GM10266 (cell line): ENCODE measurements at regions not wholly inside any gene's neighbourhood (a gene's known extent, or its start where the extent isn't known, plus 50 kb on each side); places are given as distances from the start of the nearest gene placed in this dataset.

Experiments used
- DNase-seq: peaks from one replicate; pipeline ENCODE4 v3.0.0; 2012; ENCODE audit errors: extremely low spot score
- CTCF ChIP-seq: IDR thresholded peaks from 2 replicates; pipeline ENCODE4 v1.5.1; 2012; ENCODE audit warnings: mild to moderate bottlenecking, low read depth; ENCODE audit not compliant: control insufficient read depth, insufficient read depth; ENCODE audit errors: missing control alignments

GRCh38 chr3:195012100-195012499, 258.9 kb downstream of the XXYLT1 start:
- no peak for TF ChIP-seq CTCF
- DNase-seq: no peak

DNA sequence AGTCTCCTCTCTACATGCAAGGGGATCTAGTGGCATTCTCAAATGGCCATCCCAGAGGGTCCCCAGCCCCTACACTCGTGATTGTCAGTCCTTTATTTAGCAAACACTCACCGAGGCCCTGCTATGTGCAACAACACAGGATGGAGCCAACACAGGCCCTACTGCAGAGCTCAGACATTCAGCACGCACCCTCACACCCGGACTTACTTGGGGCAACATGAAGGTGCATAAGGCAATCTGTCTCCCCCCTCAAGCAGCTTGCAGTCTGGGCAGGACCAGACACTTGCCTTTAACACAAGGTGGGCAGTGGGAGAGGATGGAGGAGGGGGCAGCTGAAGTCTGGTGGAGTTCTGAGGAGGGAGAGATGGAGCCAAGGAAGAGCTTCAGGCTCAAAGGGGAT, 258.4 kb downstream of the XXYLT1 start:
- no peak for TF ChIP-seq CTCF
- DNase-seq: no peak

DNA sequence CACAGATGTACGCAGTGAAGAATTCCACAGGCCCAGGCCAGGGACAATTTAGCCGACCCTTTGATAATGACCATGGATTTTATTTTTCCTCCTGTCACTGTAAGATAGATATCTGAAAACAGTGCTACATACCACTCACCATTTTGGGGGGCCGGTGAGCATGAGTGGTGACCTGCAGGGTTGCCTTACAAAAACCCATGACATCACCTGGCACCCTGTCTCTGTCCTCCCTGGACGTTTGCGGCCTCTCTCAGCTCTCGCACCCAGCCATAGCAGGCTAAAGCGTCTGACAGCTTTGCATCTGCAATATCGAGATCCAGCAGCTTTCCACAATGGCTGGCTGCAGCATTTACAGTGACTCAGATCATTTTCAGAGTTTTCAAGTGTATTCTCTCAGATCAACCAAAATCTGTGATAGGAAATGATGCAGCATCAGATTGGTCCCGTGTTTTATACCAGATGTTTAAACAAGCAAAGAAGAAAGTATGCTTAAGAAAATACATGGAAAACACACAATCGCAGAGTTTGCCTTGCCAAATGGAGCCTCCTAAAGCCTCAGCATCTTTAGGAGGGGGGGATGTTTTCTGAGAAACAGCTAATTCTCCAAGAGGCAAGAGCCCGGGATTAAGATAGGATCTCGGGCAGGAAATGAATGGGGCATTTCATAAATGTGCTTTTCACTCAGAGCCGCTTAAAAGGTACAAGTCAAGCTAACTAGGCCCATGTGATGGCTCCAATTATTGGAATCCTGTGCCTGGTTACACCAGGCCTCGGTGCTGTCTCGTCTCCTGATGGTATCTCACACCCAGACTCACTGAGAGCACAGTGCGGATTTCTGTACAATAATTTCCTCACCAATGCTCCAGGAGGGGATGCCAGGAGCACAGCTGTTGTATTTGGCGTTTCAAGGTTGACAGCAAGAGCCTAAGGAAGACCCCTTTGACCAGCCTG, 257.3 kb downstream of the XXYLT1 start:
- no peak for DNase-seq
- TF ChIP-seq CTCF: no peak

GRCh38 chr3:195015021-195015420, 255.9 kb downstream of the XXYLT1 start:
- DNase-seq: no peak
- no peak for TF ChIP-seq CTCF

DNA sequence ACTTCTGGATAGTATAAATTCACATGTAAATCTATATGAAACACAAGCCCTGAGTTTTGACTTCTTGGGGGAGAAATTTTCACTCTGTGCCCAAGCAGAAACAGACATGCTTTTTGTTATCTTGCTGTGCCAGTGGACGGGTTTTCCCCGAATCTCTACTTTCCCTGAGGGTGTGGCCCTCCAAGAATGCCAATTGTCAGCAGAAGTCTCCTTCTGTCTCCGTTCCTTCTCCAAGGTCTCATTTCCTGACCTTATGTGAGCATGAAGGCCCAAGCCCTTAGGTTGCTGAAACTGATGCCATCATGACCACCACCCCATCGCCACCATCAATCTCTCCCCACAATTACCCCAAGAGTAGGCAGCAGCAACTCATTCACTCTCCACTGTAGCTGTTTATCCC, 253.8 kb downstream of the XXYLT1 start:
- DNase-seq: no peak

More for the DNA sequence above, 253.8 kb downstream of the XXYLT1 start:
- no peak for TF ChIP-seq CTCF
